Femur (tissue), 1 donor: ENCODE measurements at regions not wholly inside any gene's neighbourhood (a gene's known extent, or its start where the extent isn't known, plus 50 kb on each side); places are given as distances from the start of the nearest gene placed in this dataset.

Experiments
- DNase-seq: peaks from one replicate; pipeline ENCODE4 v3.0.0-alpha.2; 2017

GRCh38 chr10:85152911-85153310 is 824.5 kb downstream of the CCSER2 start:
- no peak for DNase-seq

DNA sequence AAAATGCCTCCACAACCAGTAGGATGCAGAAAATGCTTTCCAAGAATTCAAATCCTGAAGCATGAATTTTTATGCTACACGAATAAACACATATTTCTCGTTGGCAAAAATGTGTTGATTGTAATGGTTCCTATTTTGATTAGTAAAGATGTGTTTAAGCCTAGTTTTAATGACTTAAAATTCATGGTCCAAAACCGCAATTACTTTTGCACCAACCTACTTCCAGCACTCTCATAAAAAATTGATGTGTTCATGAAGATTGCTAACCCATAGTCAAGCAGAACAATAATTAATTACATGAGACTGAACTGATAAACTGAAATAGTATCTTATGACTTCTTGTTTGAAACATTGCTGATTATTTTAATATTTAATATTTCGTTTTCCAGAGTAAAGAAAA is 828.8 kb downstream of the CCSER2 start:
- DNase-seq = no peak

DNA sequence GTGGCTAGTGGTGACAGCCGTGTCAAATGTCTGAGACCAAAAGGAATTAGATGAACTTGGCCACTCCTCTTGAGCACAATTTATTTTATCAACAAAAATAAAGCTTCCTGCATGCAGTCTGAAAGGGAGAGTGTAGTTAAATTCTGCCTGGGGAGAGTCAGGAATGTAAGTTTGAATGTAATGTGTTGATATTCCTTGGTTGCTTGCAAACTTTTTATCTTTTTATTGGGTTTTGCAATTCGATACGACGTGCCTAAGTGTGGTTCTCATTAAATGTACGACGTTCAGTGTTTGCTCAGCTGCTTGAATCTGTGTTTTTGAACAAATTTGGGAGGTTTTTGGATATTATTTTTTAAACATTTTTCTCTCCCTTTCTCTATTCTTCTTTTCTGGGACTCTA is 839.9 kb downstream of the CCSER2 start:
- DNase-seq = no peak

DNA sequence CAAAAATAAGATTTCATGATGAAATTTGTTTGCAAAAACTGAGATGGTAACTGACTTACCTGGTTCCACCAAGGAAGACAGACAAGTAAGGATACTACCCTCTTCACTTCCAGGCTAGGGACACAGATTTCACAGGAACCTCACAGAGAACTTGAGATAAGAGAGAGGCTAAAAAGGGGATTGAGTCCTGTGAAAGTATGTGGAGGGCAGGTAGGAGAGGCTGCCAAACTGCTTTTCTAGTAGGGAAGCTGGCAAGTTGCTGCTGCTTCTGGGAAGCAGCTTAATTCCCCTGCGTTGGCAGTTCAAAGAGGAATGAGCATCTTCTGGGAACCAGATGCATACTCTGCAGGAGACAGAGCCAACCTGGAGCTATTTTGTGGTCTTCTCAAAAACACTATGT is 841.6 kb downstream of the CCSER2 start:
- no peak for DNase-seq

DNA sequence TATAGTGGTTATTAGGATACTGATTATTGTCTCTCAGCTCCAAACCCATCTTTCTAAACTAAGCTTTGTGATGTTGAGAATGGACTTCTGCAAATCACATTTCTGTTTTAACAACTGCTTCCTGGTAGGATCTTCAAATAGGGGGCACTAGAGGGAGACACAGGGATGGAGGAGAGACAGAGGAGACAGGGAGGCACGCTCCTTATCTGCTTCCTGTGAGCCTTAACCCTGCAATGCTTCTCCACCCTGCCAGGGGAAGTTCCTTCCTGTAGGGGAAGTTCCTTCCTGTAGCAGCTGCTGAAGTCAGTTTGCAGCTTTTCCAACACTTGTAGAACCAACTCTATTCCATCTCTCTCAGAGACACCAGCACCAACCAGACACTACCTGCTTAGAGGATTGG is 847.2 kb downstream of the CCSER2 start:
- DNase-seq = no peak

DNA sequence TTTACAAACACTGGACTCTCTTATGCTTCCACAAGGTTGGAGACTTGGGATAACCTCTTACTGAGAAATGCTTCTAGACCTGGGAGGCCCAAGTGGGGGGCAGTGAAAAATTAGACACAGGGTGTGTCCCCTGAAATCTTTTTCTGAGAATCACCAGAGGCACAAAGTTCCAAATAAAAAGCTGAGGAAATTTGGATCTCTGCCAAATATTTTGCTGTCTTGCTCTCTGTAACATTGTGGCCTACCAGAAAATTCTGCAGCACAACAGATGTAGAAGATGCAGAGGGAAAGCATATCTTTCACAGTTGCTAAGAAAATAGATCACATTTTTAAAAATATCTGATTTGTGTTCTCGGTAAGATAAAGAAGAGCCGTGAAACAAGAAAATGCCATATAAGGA is 849.4 kb downstream of the CCSER2 start:
- DNase-seq = no peak

GRCh38 chr10:85187047-85187446 is 858.7 kb downstream of the CCSER2 start:
- DNase-seq = no peak

- no peak for DNase-seq
Observed at GRCh38 chr10:85188770-85189484, 860.5 kb downstream of the CCSER2 start.

GRCh38 chr10:85193796-85194195 is 865.4 kb downstream of the CCSER2 start:
- DNase-seq = no peak

- no peak for DNase-seq
Observed at GRCh38 chr10:85194706-85195105, 866.3 kb downstream of the CCSER2 start.

DNA sequence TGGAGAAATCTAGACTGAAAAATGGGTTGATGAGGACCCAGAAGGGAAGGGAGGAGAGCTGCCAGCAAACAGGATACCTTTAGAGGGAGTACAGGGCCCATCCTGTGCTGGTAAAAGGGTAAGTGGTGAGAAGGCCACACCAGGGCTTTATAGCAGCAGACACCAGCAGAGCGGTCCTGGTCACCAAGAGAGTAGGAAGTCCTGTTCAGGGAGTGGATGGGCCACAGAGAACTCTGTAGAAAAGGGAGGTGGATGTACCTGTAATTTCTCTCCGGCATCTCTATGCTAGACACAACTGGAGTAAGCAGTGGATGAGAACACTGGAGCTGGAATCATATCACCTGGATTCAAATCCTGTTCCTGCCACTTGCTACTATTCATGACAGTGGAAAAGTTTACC is 867.2 kb downstream of the CCSER2 start:
- DNase-seq = no peak

GRCh38 chr10:85204814-85205213 is 876.4 kb downstream of the CCSER2 start:
- no peak for DNase-seq

DNA sequence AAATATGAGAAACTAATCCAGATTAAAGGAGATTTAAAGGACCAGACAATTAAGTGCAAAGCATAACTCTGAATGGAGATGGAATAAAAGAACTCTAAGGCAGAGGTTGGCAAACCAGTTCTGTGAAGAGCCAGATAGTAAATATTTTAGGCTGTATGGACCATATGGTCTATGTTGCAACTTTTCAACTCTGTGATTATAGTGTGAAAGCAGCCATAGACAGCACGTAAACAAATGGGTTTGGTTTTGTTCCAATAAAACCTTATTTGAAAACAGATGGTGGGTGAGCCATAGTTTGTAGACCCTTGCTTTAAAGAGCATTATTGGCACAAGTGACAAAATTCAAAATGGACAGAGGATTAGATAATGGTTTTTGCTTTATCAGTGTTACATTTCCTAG is 884.1 kb downstream of the CCSER2 start:
- DNase-seq = no peak

GRCh38 chr10:85213493-85213892 is 885.1 kb downstream of the CCSER2 start:
- DNase-seq = no peak

GRCh38 chr10:85222300-85222699 is 893.9 kb downstream of the CCSER2 start:
- DNase-seq = no peak

DNA sequence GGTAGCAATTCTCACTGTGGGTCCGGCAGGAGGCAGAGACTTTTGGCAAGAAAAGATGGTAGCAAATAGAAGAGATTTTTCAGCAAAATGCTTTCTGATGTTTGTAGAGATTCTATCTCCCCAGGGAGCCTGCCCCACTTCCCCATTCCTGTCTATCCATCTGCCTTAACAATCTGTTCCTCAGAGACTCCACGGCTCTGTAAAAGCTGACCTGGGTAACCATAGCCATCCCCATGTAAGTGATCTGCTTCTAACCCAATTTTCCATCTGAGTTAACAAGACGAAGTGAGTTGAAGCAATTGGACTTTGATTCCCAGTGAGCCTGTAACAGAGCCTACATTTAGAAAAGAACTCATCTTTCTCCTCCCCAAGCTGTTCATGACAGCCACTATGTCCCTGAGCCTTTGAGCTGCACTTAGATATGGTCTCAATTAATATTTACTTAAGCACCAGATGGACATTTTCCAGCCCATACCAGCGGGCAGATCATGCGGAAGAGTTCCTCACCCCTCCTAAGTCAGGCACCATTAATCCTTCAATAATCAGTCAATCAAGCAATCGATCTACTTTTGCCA is 896.1 kb downstream of the CCSER2 start:
- no peak for DNase-seq

- no peak for DNase-seq
Observed at GRCh38 chr10:85225311-85225710, 896.9 kb downstream of the CCSER2 start.

GRCh38 chr10:85226596-85226995 is 898.2 kb downstream of the CCSER2 start:
- no peak for DNase-seq

DNA sequence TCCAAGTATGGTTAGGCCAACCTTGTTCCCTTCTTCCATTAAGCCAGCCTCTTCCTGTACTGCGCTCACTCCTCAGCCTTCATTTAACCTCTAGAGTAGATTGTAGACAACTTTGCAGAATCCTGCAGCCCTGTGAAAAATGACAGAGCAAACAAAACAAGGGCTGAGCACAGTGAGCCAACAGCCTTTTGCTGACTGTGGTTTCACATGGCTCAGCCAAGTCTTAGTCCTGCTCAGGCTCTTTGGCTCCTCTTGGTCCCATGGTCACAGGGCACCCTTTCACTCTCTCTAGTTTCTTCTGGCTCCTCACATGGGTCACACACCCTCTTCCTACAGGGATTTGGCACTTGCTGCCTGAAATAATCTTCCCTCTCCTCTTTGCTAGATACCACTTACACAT is 900.3 kb downstream of the CCSER2 start:
- DNase-seq = no peak

- DNase-seq = no peak
Observed at GRCh38 chr10:85231534-85232270, 903.3 kb downstream of the CCSER2 start.

GRCh38 chr10:85235258-85235657 is 906.9 kb downstream of the CCSER2 start:
- no peak for DNase-seq

- no peak for DNase-seq
Observed at GRCh38 chr10:85238676-85239075, 910.3 kb downstream of the CCSER2 start.

DNA sequence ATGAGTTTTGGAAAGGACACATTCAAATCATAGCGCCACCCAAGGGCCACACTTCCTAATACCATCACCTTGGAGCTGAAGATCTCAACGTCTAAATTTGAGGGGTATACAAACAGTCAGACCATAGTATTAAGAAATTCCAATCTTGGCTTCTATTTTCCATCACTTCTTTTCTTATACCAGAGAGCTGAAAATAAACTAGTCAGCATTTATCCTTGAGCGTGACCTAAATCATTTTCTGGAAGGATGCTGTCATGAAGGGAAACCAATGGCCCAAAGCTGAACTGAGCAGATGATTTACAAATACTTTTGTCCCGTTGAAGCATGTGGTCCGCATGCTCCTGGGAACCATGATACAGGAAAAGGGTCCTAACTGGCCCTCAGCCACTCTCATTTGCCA is 921.9 kb downstream of the CCSER2 start:
- DNase-seq = no peak

GRCh38 chr10:85256481-85256880 is 928.1 kb downstream of the CCSER2 start:
- DNase-seq = no peak
